GM18508 (cell line): ENCODE measurements at regions not wholly inside any gene's neighbourhood (a gene's known extent, or its start where the extent isn't known, plus 50 kb on each side); places are given as distances from the start of the nearest gene placed in this dataset.
"Not testable (repeated sequence)": the region's sequence is repeated elsewhere in the genome, so short reads cannot be mapped to it uniquely, and the experiment has no call there.

Experiments used
- ATAC-seq: cut with Tn5 transposase; IDR thresholded peaks from one replicate; pipeline ENCODE4 v1.9.1; 2021; ENCODE audit warnings: moderate number of reproducible peaks; ENCODE audit not compliant: insufficient read depth, unreplicated experiment

DNA sequence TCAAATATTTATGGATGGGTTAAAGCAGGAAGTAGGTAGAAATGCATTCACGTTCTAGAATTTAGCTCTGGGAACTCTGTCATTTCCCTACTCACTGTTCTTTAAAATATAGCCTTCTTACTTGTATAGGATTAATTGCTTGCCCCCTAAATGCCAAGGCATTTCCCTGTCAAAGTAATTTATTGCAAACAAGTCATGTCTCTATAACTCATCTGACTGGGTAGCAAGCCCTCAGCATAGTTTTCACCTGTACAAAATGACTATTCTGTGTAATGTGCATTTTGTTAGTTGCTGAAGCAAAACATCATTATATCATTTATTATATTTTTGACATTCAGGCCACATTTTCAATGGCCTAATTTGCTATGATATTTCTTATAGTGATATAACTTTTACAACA lies 1308.2 kb upstream of the EPHA6 start:
- ATAC-seq, result no peak

DNA sequence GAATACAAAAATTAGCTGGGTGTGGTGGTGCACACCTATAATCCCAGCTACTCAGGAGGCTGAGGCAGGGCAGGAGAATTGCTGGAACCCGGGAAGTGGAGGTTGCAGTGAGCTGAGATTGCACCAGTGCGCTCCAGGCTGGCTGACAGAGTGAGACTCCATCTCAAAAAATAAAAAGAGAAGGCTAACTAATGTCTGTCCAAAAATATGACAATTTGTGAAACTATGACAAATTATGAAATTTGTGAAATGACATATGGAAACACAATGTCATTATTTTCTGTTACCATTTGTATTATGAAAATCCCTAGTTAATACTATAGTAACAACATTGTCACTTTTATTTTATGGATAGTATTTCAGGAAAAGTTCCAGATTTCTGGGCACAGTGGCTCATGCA lies 1306.3 kb upstream of the EPHA6 start:
- no peak for ATAC-seq

DNA sequence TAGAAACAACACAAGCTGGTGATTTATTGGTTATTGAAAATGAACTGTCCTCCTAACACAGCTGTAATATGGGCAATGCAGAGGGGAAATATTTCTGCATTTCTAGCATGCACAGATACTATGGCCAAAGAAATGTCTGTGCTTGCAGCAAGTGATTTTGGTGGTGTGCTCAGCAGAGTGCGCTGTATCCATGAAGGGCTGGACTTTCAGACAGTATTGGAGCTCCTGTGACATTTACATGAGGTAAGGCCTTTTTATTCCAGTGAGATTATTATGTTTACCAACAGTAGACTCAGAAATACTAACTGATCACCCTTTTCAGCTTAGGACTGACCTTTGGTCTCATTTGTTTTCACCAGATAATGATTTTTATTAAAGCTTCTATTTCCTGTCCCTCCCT lies 1302.6 kb upstream of the EPHA6 start:
- no peak for ATAC-seq

DNA sequence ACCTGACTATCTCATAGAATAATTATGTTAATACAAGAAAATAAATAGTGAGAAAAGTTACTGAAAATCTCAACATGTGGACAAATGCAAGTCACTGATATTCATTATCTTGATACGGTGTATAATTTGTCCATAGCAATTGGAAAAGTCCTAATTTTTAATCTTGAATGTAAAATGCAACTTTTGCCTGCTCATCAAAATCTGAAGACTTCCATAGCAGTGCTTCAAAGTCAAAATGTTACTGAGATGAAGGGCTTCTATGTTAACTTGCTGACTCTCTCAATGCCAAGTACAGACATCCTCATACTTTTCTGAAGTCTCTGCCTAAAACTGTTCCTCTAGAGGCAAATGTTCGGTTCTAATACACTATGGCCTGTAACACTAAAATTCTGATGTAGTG lies 1300.1 kb upstream of the EPHA6 start:
- no peak for ATAC-seq

DNA sequence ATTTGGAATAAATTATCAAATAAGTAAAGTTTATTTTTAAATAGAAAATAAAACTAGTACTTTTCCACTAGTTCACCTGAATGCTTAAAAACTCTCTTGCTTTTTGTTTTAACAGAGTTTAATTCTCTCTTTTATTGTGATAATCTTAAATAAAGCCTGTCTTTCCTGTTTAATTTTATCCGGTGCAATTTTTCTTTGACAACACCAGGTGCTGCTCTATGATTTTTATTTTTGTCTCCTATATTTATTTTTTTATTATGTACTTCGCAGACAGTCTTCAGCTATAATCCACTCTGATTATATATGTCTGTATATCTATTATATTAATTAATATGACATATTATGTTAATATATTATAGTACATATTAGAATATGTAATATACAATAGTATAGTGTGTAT lies 1293.0 kb upstream of the EPHA6 start:
- no peak for ATAC-seq

DNA sequence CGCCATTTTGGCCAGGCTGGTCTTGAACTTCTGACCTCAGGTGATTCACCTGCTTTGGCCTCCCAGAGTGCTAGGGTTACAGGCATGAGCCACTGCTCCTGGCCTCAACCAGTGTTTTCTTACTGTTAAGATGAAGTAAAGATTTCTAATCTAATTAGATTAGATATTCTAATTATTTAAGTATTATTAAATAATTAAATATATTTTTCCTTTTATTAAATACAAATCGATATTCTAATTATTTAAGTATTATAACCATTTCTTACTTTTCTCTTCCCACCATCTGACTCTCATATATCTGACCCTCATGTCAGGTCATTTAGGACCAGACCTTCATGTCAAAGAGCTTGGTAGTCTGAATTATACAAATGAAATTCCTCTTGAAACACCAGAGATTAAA lies 1291.9 kb upstream of the EPHA6 start:
- ATAC-seq, result no peak

DNA sequence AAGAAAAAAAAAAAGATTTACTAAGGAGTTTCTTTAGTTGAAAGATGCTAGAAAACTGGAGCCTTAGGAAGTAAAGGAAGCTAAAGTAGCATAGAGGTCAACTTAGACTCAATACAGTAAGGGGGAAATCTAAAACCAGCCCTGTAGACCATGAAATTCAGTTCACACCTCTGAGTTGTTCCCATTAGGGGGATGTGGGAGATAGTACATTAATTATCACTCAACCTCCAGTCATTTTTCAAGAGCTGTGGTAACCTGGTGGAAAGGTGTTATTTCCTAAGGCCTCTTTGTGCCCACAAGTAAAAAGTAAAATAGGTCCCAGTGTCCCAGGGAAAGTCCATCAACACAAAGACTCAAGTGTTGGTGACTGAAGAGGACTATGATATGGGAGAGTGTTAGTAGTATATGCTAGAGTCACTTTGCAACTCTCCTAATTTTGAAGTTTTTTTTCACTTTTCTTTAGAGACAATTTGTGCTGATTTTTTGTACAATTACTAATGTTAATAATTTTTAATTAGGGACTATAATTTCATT lies 1274.4 kb upstream of the EPHA6 start:
- no peak for ATAC-seq

DNA sequence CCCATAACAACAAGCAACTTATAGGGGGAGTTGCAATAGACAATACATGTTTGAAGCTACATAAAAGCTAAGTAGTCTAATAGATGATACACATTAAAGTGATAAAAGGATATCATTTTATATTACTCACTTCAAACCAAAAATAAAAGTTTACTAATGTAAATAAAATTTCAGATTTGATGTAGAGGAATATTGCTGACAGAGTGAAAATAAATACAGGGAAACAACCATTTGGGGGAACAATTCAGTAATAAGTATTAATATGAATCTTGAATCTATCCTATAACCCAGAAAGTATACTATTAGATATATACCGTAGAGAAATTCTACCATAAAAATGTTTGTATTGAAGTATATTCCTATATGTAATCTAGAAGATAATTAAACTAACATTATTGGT lies 1248.9 kb upstream of the EPHA6 start:
- ATAC-seq, result no peak

DNA sequence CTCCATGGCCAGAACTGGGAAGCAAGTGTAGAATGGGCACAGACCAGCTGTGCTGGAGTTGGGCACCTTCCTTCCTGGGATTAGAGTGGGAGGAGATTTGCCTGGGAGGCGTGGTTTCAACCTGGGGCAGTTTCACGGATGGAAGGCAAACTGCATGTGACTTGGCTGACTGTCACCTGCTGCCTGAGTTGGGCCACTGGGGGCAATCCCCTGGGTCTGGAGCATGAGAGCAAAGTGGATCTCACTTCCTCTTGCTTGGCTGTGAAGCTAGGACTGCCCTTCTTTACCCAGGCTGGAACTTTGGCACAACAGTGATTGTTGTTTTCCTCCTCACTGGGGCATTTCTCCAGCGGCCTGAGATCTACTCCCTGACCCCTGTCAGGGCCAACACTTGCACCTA lies 1247.0 kb upstream of the EPHA6 start:
- ATAC-seq, result no peak

DNA sequence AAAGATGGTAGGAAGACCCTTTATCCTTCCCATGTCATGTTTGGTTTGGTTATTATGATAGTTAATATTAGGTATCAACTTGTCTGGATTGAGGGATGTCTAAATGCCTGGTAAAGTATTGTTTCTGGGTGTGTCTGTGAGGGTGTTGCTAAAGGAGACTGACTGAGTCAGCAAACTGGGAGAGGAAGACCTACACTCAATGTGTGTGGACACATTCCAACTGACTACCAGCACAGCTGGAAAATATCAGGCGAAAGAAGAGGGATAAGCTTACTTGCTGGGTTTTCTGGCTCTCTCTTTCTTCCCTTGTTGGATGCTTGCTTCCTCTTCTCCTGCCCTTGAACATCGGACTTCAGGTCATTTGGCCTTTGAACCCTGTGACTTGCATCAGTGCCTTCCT lies 1227.6 kb upstream of the EPHA6 start:
- ATAC-seq, result no peak

DNA sequence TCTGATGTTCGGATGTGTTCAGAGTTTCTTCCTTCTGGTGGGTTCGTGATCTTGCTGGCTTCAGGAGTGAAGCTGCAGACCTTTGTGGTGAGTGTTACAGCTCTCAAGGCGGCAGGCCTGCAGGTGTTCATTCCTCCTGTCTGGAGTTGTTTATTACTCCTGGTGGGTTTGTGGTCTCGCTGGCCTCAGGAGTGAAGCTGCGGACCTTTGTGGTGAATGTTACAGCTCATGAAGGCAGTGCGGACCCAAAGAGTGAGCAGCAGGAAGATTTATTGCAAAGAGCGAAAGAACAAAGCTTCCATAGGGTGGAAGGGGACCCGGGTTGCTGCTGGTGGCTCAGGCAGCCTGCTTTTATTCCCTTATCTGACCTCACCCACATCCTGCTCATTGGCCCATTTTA lies 1226.8 kb upstream of the EPHA6 start:
- not testable (repeated sequence) for ATAC-seq

DNA sequence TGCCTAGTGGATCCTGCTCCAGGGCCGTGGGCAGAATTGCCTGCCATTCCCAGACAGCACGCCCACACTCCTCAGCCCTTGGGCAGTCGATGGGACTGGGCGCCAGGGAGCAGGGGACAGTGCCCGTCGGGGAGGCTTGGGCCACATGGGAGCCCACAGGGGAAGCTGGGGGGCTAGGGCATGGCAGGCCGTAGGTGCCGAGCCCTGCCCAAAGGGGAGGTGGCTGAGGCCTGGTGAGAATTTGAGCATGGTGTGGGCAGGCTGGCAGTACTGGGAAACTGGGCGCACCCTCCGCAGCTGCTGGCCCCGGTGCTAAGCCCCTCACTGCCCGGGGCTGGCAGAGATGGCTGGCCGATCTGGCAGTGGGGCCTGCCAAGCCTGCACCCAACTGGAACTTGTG lies 1225.9 kb upstream of the EPHA6 start:
- no peak for ATAC-seq

DNA sequence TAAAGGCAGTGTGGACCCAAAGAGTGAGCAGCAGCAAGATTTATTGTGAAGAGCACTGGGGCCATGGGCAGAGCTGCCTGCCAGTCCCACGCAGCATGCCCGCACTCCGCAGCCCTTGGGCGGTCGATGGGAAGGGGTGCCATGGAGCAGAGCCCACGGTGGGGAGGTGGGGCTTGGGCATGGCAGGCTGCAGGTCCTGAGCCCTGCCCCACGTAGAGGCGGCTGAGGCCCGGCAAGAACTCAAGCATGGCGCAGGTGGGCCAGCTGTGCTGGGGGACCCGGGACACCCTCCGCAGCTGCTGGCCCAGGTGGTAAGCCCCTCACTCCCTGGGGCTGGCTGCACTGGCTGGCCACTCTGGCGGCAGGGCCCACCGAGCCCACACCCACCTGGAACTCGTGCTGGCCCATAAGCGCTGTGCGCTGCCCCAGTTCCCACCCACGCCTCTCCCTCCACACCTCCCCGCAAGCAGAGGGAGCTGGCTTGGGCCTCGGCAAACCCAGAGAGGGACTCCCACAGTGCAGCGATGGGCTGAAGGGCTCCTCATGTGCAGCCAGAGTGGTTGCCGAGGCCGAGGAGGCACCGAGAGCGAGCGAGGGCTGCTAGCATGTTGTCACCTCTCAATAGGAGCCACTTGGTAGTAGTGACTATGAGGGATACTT lies 1218.8 kb upstream of the EPHA6 start:
- ATAC-seq, result no peak

DNA sequence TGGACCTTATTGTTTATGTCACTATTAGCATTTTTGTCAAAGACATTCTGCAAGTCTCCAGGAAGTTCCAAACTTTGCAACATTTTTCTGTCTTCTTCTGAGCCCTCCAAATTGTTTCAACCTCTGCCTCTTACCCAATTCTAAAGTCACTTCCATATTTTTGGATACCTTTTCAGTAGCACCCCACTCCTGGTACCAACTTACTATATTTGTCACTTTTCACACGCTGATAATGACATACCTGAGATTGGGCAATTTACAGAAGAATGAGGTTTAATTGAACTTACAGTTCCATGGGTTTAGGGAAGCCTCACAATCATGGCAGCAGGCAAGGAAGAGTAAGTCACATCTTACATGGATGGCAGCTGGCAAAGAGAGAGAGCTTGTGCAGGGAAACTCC lies 1206.5 kb upstream of the EPHA6 start:
- no peak for ATAC-seq

DNA sequence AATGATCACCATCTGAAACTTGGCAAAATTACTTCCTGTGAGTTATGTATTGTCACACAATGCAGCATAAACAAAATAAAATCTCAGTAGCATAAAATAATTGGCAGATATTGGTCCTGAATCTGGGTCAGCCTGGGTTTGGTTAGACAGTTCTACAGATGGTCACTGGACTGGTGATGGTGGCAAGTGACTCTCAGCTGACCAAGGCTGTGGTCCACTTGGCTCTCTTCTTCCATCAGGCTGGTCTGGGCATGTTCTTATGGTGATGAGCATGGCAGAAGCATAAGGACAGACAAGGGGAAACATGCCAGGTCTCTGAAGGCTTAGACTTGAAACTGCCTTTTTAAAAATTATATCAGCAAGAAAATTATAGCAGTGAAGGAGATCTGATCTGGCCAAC lies 1205.0 kb upstream of the EPHA6 start:
- no peak for ATAC-seq

DNA sequence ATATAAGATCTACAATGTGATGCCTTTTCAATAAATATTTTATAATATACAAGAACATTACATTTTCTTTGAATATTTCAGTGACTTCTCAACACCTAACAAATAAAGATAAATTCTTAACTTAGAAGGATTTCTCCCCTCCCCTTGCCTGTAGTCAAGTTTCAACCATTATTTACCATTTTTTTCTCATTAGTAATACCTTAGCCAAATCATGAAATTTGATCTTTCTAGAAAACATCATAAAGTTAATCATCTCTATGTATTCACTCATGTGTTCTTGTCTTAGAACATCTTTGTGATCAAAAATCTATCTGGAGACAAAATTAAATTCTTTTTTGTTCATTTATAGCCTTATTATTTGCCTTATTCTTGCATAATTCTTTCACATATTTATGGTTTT lies 1201.8 kb upstream of the EPHA6 start:
- no peak for ATAC-seq

DNA sequence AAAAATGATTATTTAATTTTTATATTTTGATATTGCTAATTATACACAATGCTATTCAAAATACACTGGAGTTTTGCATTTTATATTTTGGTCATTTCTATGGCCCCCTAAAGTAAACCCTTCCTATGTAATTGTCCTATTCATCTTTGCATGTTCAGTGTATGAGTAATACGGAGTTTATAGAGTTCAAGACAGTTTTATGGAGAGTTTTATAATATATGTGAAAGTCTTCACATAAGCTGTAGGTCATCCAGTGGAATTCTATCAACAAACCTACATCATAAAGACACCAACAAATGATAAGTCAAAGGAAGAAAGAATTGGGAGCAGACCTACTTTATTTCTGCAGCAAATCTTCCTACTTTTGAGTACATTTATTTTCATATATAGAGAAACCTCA lies 1200.4 kb upstream of the EPHA6 start:
- no peak for ATAC-seq

DNA sequence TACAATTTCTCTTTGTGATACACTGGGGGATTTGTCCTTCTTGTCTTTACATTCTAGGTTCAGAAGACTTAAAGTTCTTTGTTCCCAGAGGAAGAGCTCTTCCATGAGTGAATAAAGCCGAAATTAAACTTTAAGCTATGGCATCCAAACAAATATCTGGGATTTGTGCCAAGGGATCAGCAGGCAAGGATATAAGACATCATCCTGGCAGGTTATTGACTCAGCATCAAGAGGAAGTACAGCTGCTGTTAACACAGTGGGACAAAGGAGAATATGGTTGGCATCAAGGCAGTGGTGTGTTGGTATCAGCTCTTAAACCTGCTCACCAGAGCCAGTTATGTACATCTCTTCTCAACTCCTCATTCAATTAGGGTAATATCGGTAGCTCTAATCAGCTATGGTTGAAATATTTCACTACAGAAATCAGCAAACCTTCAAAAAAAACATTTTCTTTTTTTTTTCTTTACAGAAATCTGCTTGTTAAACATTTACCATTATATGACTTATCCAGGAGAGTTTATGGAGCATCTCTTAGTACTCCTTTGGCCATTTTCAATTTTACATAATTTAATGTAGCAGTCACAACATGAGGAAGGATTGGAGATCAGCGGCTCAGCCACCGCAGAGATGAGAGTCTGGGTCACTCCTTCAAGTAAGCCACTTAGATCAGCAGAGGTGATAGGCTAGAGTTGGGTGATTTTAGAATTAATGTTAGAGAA lies 1198.6 kb upstream of the EPHA6 start:
- no peak for ATAC-seq

DNA sequence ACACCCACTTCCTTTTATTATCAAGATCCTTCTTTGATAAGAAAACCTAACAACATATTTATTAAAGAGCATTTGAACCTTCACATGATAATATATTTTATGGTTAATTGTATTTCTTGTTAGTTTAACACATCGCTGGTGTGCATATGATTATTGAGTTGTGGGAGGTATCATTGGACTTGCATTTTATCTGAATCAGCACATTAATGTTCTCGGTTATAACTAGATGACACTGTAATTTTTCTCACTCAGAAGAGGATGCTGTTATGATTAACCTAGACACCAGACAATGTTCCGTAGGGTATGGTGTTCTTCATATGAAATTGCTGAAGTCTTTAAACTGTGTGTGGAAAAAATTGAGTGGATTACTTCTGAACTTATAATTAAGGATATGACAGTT lies 1188.3 kb upstream of the EPHA6 start:
- ATAC-seq, result no peak

DNA sequence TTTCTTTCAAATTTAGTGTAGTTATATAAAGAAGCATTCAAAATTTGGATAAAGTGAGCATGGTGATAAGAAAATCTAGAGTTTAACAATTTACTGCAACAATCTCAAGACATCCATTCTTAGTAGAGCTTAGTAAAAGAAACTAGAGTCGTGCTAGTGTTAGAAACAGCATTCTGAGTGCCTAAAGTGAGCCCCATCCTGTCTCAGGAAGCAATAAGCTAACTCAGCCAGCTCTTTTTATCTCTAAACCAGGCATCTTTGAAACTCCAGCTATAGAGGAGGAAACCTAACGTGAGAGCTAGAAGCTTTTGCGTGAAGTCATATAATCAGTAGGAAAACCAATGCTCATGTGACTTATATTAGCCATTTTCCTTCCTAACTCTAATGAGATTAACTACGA lies 1187.1 kb upstream of the EPHA6 start:
- ATAC-seq, result no peak

DNA sequence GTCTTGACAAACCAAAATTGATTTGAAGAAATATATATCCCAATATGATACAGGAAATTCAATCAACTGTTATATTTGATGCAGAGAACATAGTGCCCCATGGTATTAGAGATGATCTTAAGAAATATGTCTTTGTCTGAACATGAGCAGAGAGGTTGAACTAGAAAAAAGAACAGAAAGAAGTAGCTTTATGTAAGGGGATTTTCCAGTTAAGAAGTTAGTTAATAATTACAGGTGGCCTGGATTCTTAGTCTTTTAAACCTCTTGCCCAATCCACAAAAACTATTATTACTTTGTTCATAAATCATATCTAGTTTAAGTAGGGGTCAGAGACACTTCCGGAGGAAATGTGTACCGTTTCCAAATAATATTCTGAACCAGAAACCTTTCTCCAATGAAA lies 1186.7 kb upstream of the EPHA6 start:
- no peak for ATAC-seq

DNA sequence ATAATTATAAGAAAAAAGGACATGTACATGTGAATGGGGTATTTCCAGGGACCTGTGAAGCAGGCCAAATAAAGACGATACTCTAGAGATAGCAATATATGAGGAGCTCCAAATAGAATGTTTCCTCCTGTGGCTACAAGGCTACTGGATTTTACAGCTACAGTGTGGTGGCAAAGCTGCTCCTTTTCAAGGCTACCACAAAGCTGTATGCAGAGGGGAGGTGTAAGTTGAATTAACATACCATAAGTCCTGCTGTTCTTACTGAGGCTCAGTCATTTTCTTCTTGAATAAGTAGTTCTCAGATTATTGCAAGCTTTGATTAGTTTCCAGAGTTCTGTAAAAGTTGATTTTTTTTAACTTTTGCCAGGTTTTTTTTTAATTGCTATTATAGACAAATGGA lies 1184.6 kb upstream of the EPHA6 start:
- no peak for ATAC-seq
